ENCODE measurements at regions not wholly inside any gene's neighbourhood (a gene's known extent, or its start where the extent isn't known, plus 50 kb on each side); places are given as distances from the start of the nearest gene placed in this dataset.
"Not testable (repeated sequence)": the region's sequence is repeated elsewhere in the genome, so short reads cannot be mapped to it uniquely, and the experiment has no call there.

- Histone ChIP-seq H3K9me3 (ENCODE audit: control insufficient read depth in 3 of 3, low read length in 3 of 3) (no peaks in the 10 kb centered on the region), H3K9ac (ENCODE audit: low read depth in 1 of 3, low read length in 3 of 3) (no peak overlapping the region), H3K4me1 (ENCODE audit: control insufficient read depth in 3 of 3, insufficient read depth in 3 of 3, low read length in 3 of 3) (no peaks in the 10 kb centered on the region), H3K27ac (ENCODE audit: low read depth, low read length) (no peak overlapping the region), H3K4me3 (ENCODE audit: low read length in 3 of 3) (no peak overlapping the region), H3K36me3 (ENCODE audit: control insufficient read depth in 3 of 3, insufficient read depth in 3 of 3, low read length in 3 of 3) (no peaks in the 10 kb centered on the region), H3K27me3 (ENCODE audit: control insufficient read depth in 3 of 3, insufficient read depth in 3 of 3, low read length in 3 of 3) (no peaks in the 10 kb centered on the region)
These were observed 335.6 kb downstream of the LRRIQ3 start for GRCh38 chr1:73862355-73862754.

DNA sequence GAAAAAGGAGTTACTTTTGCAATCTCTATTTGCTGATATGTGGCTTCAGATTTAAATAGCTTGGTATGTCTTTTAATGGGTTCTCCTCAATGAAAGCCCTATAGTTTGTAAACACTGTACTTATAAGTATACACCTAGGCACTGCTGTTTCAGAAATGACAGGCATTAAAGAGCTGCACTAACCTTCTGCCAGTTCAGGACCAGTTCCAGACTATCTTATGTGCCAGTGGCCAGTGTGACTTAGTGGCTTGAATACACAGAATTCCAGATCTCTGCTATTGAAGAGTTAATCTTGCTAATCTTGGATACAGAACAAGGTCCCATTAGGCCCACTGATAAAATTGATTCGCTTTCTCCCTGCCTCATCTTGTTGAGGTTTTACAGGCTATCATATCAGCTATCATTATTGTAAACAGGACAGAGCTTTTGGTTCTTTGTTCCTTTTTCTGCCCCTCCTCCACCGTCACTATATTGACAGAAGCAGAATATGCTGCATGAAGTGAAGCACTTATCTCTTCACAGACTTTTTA, 337.5 kb downstream of the LRRIQ3 start:
- H3K36me3 ChIP-seq (ENCODE audit: control insufficient read depth in 3 of 3, insufficient read depth in 3 of 3, low read length in 3 of 3): no peaks in the 10 kb centered on the region
- no peak overlapping the region for H3K4me3 ChIP-seq (ENCODE audit: low read length in 3 of 3)
- no peak overlapping the region for H3K9ac ChIP-seq (ENCODE audit: low read depth in 1 of 3, low read length in 3 of 3)
- H3K9me3 ChIP-seq (ENCODE audit: control insufficient read depth in 3 of 3, low read length in 3 of 3): no peaks in the 10 kb centered on the region
- H3K27ac ChIP-seq (ENCODE audit: low read depth, low read length): no peak overlapping the region
- no peaks in the 10 kb centered on the region for H3K4me1 ChIP-seq (ENCODE audit: control insufficient read depth in 3 of 3, insufficient read depth in 3 of 3, low read length in 3 of 3)
- H3K27me3 ChIP-seq (ENCODE audit: control insufficient read depth in 3 of 3, insufficient read depth in 3 of 3, low read length in 3 of 3): no peaks in the 10 kb centered on the region

- Histone ChIP-seq H3K27me3 (ENCODE audit: control insufficient read depth in 3 of 3, insufficient read depth in 3 of 3, low read length in 3 of 3) (no peaks in the 10 kb centered on the region), H3K36me3 (ENCODE audit: control insufficient read depth in 3 of 3, insufficient read depth in 3 of 3, low read length in 3 of 3) (no peaks in the 10 kb centered on the region), H3K27ac (ENCODE audit: low read depth, low read length) (no peak overlapping the region), H3K9me3 (ENCODE audit: control insufficient read depth in 3 of 3, low read length in 3 of 3) (no peaks in the 10 kb centered on the region), H3K4me1 (ENCODE audit: control insufficient read depth in 3 of 3, insufficient read depth in 3 of 3, low read length in 3 of 3) (no peaks in the 10 kb centered on the region), H3K9ac (ENCODE audit: low read depth in 1 of 3, low read length in 3 of 3) (no peak overlapping the region), H3K4me3 (ENCODE audit: low read length in 3 of 3) (no peak overlapping the region)
These were observed 338.7 kb downstream of the LRRIQ3 start for GRCh38 chr1:73859227-73859626.

DNA sequence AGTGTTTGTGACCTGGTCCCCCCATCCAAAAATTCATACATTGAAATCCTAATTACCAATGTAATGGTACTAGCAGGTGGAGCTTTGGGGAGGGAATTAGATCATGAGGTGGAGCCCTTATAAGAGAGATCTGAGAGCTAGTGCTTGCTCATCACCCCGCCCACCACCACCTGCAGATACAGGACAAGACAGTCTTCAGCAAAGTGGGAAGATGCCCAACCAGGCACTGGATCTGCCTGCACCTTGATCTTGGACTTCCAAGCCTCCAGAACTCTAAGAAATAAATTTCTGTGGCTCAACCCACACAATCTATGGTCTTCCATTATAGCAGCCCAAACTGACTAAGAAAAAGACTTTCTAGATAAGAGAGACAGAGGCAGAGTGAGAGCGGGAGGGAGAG, 343.4 kb downstream of the LRRIQ3 start:
- Histone ChIP-seq H3K4me1 (ENCODE audit: control insufficient read depth in 3 of 3, insufficient read depth in 3 of 3, low read length in 3 of 3) (no peaks in the 10 kb centered on the region), H3K9me3 (ENCODE audit: control insufficient read depth in 3 of 3, low read length in 3 of 3) (no peaks in the 10 kb centered on the region), H3K36me3 (ENCODE audit: control insufficient read depth in 3 of 3, insufficient read depth in 3 of 3, low read length in 3 of 3) (no peaks in the 10 kb centered on the region), H3K9ac (ENCODE audit: low read depth in 1 of 3, low read length in 3 of 3) (no peak overlapping the region), H3K27me3 (ENCODE audit: control insufficient read depth in 3 of 3, insufficient read depth in 3 of 3, low read length in 3 of 3) (no peaks in the 10 kb centered on the region), H3K4me3 (ENCODE audit: low read length in 3 of 3) (no peak overlapping the region), H3K27ac (ENCODE audit: low read depth, low read length) (no peak overlapping the region)

DNA sequence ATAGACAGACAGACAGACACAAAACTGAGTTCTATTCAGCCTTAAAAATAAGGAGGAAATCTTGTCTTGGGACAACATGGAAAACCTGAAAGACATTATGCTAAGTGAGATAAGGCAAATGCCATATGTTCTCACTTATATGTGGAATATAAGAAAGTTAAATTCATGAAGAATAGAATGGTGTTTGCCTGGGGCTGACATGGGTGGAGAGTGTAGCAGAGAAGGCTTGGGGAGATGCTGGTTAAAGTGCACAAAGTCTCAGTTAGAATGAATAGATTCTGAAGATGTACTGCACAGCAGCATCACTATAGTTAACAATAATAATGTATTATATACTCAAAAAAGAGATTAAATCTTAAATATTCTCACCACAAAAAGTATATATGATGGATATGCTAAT, 355.5 kb downstream of the LRRIQ3 start:
- H3K36me3 ChIP-seq (ENCODE audit: control insufficient read depth in 3 of 3, insufficient read depth in 3 of 3, low read length in 3 of 3): no peaks in the 10 kb centered on the region
- no peak overlapping the region for H3K9ac ChIP-seq (ENCODE audit: low read depth in 1 of 3, low read length in 3 of 3)
- no peaks in the 10 kb centered on the region for H3K4me1 ChIP-seq (ENCODE audit: control insufficient read depth in 3 of 3, insufficient read depth in 3 of 3, low read length in 3 of 3)
- H3K9me3 ChIP-seq (ENCODE audit: control insufficient read depth in 3 of 3, low read length in 3 of 3): no peaks in the 10 kb centered on the region
- no peaks in the 10 kb centered on the region for H3K27me3 ChIP-seq (ENCODE audit: control insufficient read depth in 3 of 3, insufficient read depth in 3 of 3, low read length in 3 of 3)
- H3K27ac ChIP-seq (ENCODE audit: low read depth, low read length): no peak overlapping the region
- no peak overlapping the region for H3K4me3 ChIP-seq (ENCODE audit: low read length in 3 of 3)

DNA sequence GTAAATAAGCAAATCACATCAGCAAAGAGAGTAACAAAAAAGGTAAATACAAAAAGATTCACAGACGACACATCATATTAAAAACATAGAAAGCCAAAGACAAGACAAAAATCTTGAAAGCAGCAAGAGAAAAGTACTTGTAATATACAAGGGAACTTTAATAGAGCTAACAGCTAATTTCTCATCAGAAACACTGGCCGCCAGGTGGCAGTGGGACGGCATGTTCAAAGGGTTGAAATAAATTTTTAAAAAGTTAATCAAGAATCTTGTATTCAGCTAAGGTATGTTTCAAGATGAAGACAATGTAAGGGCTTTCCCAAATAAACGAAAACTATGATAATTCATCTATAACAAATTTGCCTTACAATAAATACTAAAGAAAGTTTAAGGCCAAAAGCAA, 358.1 kb downstream of the LRRIQ3 start:
- H3K36me3 ChIP-seq (ENCODE audit: control insufficient read depth in 3 of 3, insufficient read depth in 3 of 3, low read length in 3 of 3): no peaks in the 10 kb centered on the region
- H3K27me3 ChIP-seq (ENCODE audit: control insufficient read depth in 3 of 3, insufficient read depth in 3 of 3, low read length in 3 of 3): no peaks in the 10 kb centered on the region
- no peak overlapping the region for H3K27ac ChIP-seq (ENCODE audit: low read depth, low read length)
- no peak overlapping the region for H3K9ac ChIP-seq (ENCODE audit: low read depth in 1 of 3, low read length in 3 of 3)
- no peak overlapping the region for H3K4me3 ChIP-seq (ENCODE audit: low read length in 3 of 3)
- no peaks in the 10 kb centered on the region for H3K9me3 ChIP-seq (ENCODE audit: control insufficient read depth in 3 of 3, low read length in 3 of 3)
- no peaks in the 10 kb centered on the region for H3K4me1 ChIP-seq (ENCODE audit: control insufficient read depth in 3 of 3, insufficient read depth in 3 of 3, low read length in 3 of 3)

GRCh38 chr1:73832276-73833181, 365.4 kb downstream of the LRRIQ3 start:
- H3K36me3 ChIP-seq (ENCODE audit: control insufficient read depth in 3 of 3, insufficient read depth in 3 of 3, low read length in 3 of 3): no peaks in the 10 kb centered on the region
- no peaks in the 10 kb centered on the region for H3K27me3 ChIP-seq (ENCODE audit: control insufficient read depth in 3 of 3, insufficient read depth in 3 of 3, low read length in 3 of 3)
- no peak overlapping the region for H3K4me3 ChIP-seq (ENCODE audit: low read length in 3 of 3)
- no peaks in the 10 kb centered on the region for H3K9me3 ChIP-seq (ENCODE audit: control insufficient read depth in 3 of 3, low read length in 3 of 3)
- no peak overlapping the region for H3K27ac ChIP-seq (ENCODE audit: low read depth, low read length)
- H3K9ac ChIP-seq (ENCODE audit: low read depth in 1 of 3, low read length in 3 of 3): no peak overlapping the region
- H3K4me1 ChIP-seq (ENCODE audit: control insufficient read depth in 3 of 3, insufficient read depth in 3 of 3, low read length in 3 of 3): no peaks in the 10 kb centered on the region

DNA sequence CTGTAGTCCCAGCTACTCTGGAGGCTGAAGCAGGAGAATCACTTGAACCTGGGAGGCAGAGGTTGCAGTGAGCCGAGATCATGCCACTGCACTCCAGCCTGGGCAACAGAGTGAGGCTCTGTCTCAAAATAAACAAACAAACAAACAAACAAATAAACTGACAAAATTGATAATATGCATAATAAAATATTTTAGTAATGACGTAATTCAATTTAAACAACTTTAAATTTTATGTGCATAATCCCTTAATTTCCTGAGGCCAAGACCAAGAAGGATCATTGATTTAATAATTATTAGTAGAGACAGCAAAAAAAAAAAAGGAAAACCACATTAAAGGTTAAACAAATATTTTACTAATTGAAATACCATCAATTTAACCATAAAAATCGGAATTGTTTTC, 370.7 kb downstream of the LRRIQ3 start:
- H3K4me1 ChIP-seq (ENCODE audit: control insufficient read depth in 3 of 3, insufficient read depth in 3 of 3, low read length in 3 of 3); H3K36me3 ChIP-seq (ENCODE audit: control insufficient read depth in 3 of 3, insufficient read depth in 3 of 3, low read length in 3 of 3); H3K4me3 ChIP-seq (ENCODE audit: low read length in 3 of 3); H3K27me3 ChIP-seq (ENCODE audit: control insufficient read depth in 3 of 3, insufficient read depth in 3 of 3, low read length in 3 of 3); H3K9ac ChIP-seq (ENCODE audit: low read depth in 1 of 3, low read length in 3 of 3); H3K9me3 ChIP-seq (ENCODE audit: control insufficient read depth in 3 of 3, low read length in 3 of 3); H3K27ac ChIP-seq (ENCODE audit: low read depth, low read length): not testable (repeated sequence)

GRCh38 chr1:73824065-73824464, 373.9 kb downstream of the LRRIQ3 start:
- Histone ChIP-seq H3K27me3 (ENCODE audit: control insufficient read depth in 3 of 3, insufficient read depth in 3 of 3, low read length in 3 of 3) (no peaks in the 10 kb centered on the region), H3K9ac (ENCODE audit: low read depth in 1 of 3, low read length in 3 of 3) (no peak overlapping the region), H3K27ac (ENCODE audit: low read depth, low read length) (no peak overlapping the region), H3K36me3 (ENCODE audit: control insufficient read depth in 3 of 3, insufficient read depth in 3 of 3, low read length in 3 of 3) (no peaks in the 10 kb centered on the region), H3K4me1 (ENCODE audit: control insufficient read depth in 3 of 3, insufficient read depth in 3 of 3, low read length in 3 of 3) (no peaks in the 10 kb centered on the region), H3K4me3 (ENCODE audit: low read length in 3 of 3) (no peak overlapping the region), H3K9me3 (ENCODE audit: control insufficient read depth in 3 of 3, low read length in 3 of 3) (no peaks in the 10 kb centered on the region)

GRCh38 chr1:73821520-73821919, 376.5 kb downstream of the LRRIQ3 start:
- H3K4me3 ChIP-seq (ENCODE audit: low read length in 3 of 3): no peak overlapping the region
- no peaks in the 10 kb centered on the region for H3K4me1 ChIP-seq (ENCODE audit: control insufficient read depth in 3 of 3, insufficient read depth in 3 of 3, low read length in 3 of 3)
- no peaks in the 10 kb centered on the region for H3K36me3 ChIP-seq (ENCODE audit: control insufficient read depth in 3 of 3, insufficient read depth in 3 of 3, low read length in 3 of 3)
- no peak overlapping the region for H3K9ac ChIP-seq (ENCODE audit: low read depth in 1 of 3, low read length in 3 of 3)
- no peaks in the 10 kb centered on the region for H3K9me3 ChIP-seq (ENCODE audit: control insufficient read depth in 3 of 3, low read length in 3 of 3)
- H3K27me3 ChIP-seq (ENCODE audit: control insufficient read depth in 3 of 3, insufficient read depth in 3 of 3, low read length in 3 of 3): no peaks in the 10 kb centered on the region
- H3K27ac ChIP-seq (ENCODE audit: low read depth, low read length): no peak overlapping the region

Data from skeletal muscle tissue (tissue), 3 donors.